Right renal cortex interstitium (tissue), 3 donors: ENCODE measurements at regions not wholly inside any gene's neighbourhood (a gene's known extent, or its start where the extent isn't known, plus 50 kb on each side); places are given as distances from the start of the nearest gene placed in this dataset.

ENCODE experiments used
- DNase-seq, 3 donors: peaks; one replicate each; pipeline ENCODE4 v3.0.0-alpha.2; 2013; ENCODE audit warnings: low read depth in 3 of 3, low spot score in 2 of 3

GRCh38 chr15:38042707-38043445, 108.4 kb downstream of the TMCO5A start:
- no peak for DNase-seq

GRCh38 chr15:38046257-38047051, 112.0 kb downstream of the TMCO5A start:
- no peak for DNase-seq

GRCh38 chr15:38048001-38048455, 113.6 kb downstream of the TMCO5A start:
- DNase-seq = no peak

GRCh38 chr15:38049891-38050290, 115.5 kb downstream of the TMCO5A start:
- no peak for DNase-seq

- no peak for DNase-seq
These were observed 116.3 kb downstream of the TMCO5A start for GRCh38 chr15:38050529-38051448.

GRCh38 chr15:38053205-38053604, 118.8 kb downstream of the TMCO5A start:
- no peak for DNase-seq

GRCh38 chr15:38053776-38054175, 119.3 kb downstream of the TMCO5A start:
- no peak for DNase-seq

GRCh38 chr15:38054488-38054887, 120.0 kb downstream of the TMCO5A start:
- DNase-seq = no peak

- no peak for DNase-seq
These were observed 124.2 kb downstream of the TMCO5A start for GRCh38 chr15:38058596-38059075.

- no peak for DNase-seq
These were observed 125.2 kb downstream of the TMCO5A start for GRCh38 chr15:38059665-38060064.

- no peak for DNase-seq
These were observed 127.6 kb downstream of the TMCO5A start for GRCh38 chr15:38061856-38062649.

GRCh38 chr15:38062696-38063095, 128.3 kb downstream of the TMCO5A start:
- DNase-seq = no peak

GRCh38 chr15:38065721-38066345, 131.4 kb downstream of the TMCO5A start:
- DNase-seq = no peak

GRCh38 chr15:38066612-38067011, 132.2 kb downstream of the TMCO5A start:
- DNase-seq = no peak

GRCh38 chr15:38068626-38069391, 134.4 kb downstream of the TMCO5A start:
- DNase-seq = no peak

GRCh38 chr15:38069511-38070011, 135.1 kb downstream of the TMCO5A start:
- DNase-seq = no peak

GRCh38 chr15:38070778-38071177, 136.3 kb downstream of the TMCO5A start:
- DNase-seq = no peak

GRCh38 chr15:38071211-38071972, 137.0 kb downstream of the TMCO5A start:
- DNase-seq = no peak
